Endothelial cell (in vitro differentiated cells): ENCODE measurements at regions not wholly inside any gene's neighbourhood (a gene's known extent, or its start where the extent isn't known, plus 50 kb on each side); places are given as distances from the start of the nearest gene placed in this dataset.
"Not testable (repeated sequence)": the region's sequence is repeated elsewhere in the genome, so short reads cannot be mapped to it uniquely, and the experiment has no call there.

Experiments used
- DNase-seq: peaks from one replicate; pipeline ENCODE4 v3.0.0; 2021; ENCODE audit warnings: low spot score
- H3K27ac Mint-ChIP-seq: one replicate; pipeline ENCODE4 v1.8.0; 2021; ENCODE audit warnings: mixed read lengths, inconsistent platforms; ENCODE audit not compliant: unreplicated experiment
- H3K27me3 Mint-ChIP-seq: one replicate; pipeline ENCODE4 v1.8.0; 2021; ENCODE audit warnings: mild to moderate bottlenecking, moderate library complexity, mixed read lengths, inconsistent platforms; ENCODE audit not compliant: unreplicated experiment
- H3K36me3 Mint-ChIP-seq: one replicate; pipeline ENCODE4 v1.8.0; 2021; ENCODE audit warnings: mild to moderate bottlenecking, low read depth, mixed read lengths, inconsistent platforms; ENCODE audit not compliant: unreplicated experiment
- H3K4me1 Mint-ChIP-seq: one replicate; pipeline ENCODE4 v1.8.0; 2021; ENCODE audit warnings: mild to moderate bottlenecking, mixed read lengths, inconsistent platforms; ENCODE audit not compliant: unreplicated experiment
- H3K4me3 Mint-ChIP-seq: one replicate; pipeline ENCODE4 v1.8.0; 2021; ENCODE audit warnings: mild to moderate bottlenecking, mixed read lengths, inconsistent platforms; ENCODE audit not compliant: unreplicated experiment
- H3K9me3 Mint-ChIP-seq: one replicate; pipeline ENCODE4 v1.8.0; 2021; ENCODE audit warnings: mixed read lengths, inconsistent platforms; ENCODE audit not compliant: unreplicated experiment
- TF ChIP-seq, protein P1 (sequence below): fragments of 200-600 bp; sonication (generic); IDR thresholded peaks from one replicate; pipeline ENCODE4 v1.5.0; 2021; ENCODE audit warnings: antibody characterized with exemption; ENCODE audit not compliant: unreplicated experiment

DNA sequence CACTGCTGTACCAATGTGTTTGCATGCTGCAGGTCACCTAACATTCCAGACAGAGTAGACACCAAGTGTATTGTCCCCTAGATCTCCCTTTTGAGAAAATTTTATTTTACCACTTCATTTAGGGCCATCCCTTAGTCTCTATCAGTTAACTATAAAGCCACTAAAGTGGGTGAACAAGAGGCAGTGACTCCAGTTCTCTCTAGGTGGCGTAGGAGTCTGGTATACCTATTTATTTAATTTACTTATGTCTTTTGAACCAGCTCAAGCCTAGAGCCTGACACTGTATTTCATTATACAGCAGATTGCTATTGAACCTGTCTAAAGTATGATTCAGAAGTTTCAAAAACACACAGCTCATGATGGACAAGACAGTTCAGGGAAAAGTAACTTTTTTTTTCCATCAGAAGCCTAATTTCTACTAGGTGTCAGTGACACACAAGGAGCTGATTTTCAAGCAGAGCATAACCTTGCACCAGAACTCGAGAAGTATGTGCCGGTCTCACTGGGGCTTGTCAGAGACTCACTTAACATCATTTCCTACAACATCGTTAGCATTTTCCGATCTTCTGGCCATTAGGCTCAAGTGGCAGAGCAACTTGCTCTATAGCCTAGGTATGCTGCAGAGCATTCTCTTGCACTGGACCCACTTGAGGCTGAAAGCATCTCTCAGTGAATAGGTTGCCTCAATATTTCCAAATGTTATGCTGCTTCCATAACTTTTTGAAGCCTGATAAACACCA, 175.4 kb downstream of the CDC14C start:
- no peak overlapping the region for H3K27ac Mint-ChIP-seq
- H3K9me3 Mint-ChIP-seq = no peaks in the 10 kb centered on the region
- no peaks in the 10 kb centered on the region for H3K27me3 Mint-ChIP-seq
- H3K36me3 Mint-ChIP-seq = no peaks in the 10 kb centered on the region
- TF ChIP-seq, protein P1, sequence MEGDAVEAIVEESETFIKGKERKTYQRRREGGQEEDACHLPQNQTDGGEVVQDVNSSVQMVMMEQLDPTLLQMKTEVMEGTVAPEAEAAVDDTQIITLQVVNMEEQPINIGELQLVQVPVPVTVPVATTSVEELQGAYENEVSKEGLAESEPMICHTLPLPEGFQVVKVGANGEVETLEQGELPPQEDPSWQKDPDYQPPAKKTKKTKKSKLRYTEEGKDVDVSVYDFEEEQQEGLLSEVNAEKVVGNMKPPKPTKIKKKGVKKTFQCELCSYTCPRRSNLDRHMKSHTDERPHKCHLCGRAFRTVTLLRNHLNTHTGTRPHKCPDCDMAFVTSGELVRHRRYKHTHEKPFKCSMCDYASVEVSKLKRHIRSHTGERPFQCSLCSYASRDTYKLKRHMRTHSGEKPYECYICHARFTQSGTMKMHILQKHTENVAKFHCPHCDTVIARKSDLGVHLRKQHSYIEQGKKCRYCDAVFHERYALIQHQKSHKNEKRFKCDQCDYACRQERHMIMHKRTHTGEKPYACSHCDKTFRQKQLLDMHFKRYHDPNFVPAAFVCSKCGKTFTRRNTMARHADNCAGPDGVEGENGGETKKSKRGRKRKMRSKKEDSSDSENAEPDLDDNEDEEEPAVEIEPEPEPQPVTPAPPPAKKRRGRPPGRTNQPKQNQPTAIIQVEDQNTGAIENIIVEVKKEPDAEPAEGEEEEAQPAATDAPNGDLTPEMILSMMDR = no peak
- peaks cover 11% of the 10 kb centered on the region for H3K4me1 Mint-ChIP-seq
- DNase-seq = no peak
- no peak overlapping the region for H3K4me3 Mint-ChIP-seq

DNA sequence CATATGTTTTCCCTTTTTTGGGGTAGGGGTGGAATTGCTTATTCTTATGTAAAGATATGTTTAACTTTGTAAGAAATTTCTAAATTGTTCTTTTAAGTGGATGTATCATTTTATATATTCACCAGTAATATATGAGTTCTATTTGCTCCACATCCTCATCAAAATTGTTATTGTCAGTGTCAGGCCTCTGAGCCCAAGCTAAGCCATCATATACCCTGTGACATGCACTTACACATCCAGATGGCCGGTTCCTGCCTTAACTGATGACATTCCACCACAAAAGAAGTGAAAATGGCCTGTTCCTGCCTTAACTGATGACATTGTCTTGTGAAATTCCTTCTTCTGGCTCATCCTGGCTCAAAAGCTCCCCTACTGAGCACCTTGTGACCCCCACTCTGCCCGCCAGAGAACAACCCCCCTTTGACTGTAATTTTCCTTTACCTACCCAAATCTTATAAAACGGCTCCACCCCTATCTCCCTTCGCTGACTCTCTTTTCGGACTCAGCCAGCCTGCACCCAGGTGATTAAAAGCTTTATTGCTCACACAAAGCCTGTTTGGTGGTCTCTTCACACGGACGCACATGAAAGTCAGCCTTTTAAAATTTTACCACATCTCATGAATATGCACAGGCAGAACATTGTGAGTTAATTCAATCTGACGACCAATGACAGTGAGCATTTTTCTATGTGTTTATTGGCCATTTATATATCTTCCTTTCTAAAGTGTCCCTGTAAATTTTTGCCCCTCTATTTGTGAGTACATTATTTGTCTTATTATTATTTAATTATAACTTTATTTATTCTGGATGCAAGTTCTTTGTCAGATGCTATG, 176.8 kb downstream of the CDC14C start:
- H3K4me3 Mint-ChIP-seq, H3K27me3 Mint-ChIP-seq, H3K9me3 Mint-ChIP-seq, DNase-seq, H3K4me1 Mint-ChIP-seq, H3K36me3 Mint-ChIP-seq, H3K27ac Mint-ChIP-seq: not testable (repeated sequence)

DNA sequence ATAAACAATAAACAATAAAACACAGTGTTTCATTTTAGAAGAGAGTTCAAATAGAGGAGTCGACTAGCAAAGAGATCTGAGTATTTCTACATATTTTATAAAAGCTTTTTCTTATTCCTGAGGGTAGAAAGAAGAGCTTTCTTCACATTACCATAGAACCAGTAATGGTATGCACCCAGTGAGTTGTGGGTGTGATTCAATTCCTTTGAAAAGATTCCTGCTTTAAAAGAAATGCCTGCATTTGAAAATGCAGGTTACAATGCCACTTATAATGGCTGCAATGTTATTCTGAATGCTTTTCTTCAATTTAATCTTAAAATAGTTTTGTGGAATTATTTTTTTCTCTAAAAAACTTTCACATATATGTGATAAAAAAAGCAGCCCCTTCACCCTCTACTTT, 178.1 kb downstream of the CDC14C start:
- no peak for DNase-seq
- TF ChIP-seq, protein P1 = no peak
- Mint-ChIP-seq H3K27me3 (no peaks in the 10 kb centered on the region), H3K4me3 (no peak overlapping the region), H3K9me3 (no peaks in the 10 kb centered on the region), H3K27ac (no peak overlapping the region), H3K4me1 (peaks cover 3% of the 10 kb centered on the region), H3K36me3 (no peaks in the 10 kb centered on the region)

DNA sequence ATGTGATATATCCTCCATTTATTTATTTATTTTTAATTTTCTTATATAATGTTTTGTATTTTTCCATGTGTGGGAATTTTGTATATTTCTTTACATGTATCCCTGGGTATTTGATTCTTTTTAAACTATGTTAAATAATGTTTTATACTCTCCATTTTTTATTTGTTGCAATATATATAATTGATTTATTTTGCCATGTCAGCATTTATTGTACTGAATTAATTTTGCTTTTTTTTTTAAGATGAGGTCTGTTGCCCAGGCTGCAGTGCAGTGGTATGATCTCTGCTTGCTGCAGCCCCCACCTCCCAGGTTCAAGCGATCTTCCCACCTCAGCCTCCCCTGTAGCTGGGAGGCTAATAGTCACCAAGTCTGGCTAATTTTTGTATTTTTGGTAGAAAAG, 187.4 kb downstream of the CDC14C start:
- no peak overlapping the region for H3K27ac Mint-ChIP-seq
- no peak for DNase-seq
- H3K9me3 Mint-ChIP-seq = no peaks in the 10 kb centered on the region
- no peaks in the 10 kb centered on the region for H3K4me1 Mint-ChIP-seq
- TF ChIP-seq, protein P1 = no peak
- peaks cover 2% of the 10 kb centered on the region for H3K27me3 Mint-ChIP-seq
- H3K36me3 Mint-ChIP-seq = no peaks in the 10 kb centered on the region
- H3K4me3 Mint-ChIP-seq = no peak overlapping the region

DNA sequence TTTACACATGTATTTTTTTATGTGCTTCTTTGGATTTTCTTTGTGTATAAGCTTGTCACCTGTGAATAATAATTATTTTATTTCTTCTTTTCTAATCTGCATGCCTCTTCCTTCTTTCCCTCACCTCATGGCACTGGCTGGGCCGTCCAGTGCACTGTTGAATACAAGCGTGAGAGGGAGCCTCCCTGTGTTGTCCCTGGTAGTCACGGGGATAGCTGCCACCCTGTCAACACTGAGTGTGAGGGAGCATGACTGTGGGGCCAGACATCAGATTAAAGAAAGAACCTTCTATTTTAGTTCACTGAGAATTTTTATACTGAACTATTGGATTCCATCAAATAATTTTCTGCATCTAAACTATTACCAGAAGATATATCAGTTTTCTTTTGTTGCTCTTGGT, 187.9 kb downstream of the CDC14C start:
- Mint-ChIP-seq H3K9me3 (no peaks in the 10 kb centered on the region), H3K27me3 (peaks cover 2% of the 10 kb centered on the region), H3K36me3 (no peaks in the 10 kb centered on the region), H3K4me3 (no peak overlapping the region), H3K27ac (no peak overlapping the region), H3K4me1 (no peaks in the 10 kb centered on the region)
- no peak for DNase-seq
- TF ChIP-seq, protein P1 = no peak
